IMR-90 (cell line): ENCODE measurements at regions not wholly inside any gene's neighbourhood (a gene's known extent, or its start where the extent isn't known, plus 50 kb on each side); places are given as distances from the start of the nearest gene placed in this dataset.

Experiments used
- ATAC-seq: fragments of 200-7000 bp; cut with Tn5 transposase; 2 replicates; pipeline ENCODE4 v1.9.1; 2020; ENCODE audit warnings: low read depth, mild to moderate bottlenecking, moderate library complexity
- BruUV-seq: library from RNA; stranded (reverse); fragments of 400-500 nt; replicated peaks from 2 replicates; lab custom pipeline; 2021; lab: Mats Ljungman, UMichigan
- CTCF ChIA-PET: fragments of 300-600 bp; formaldehyde crosslinking; extraction: SDS; loops from one replicate; lab custom pipeline; 2021; ENCODE audit warnings: antibody characterized with exemption; lab: Yijun Ruan, JAX
- POLR2A ChIA-PET: fragments of 300-600 bp; sonication (Branson Sonifier 250); formaldehyde crosslinking; loops from one replicate; lab custom pipeline; 2022; ENCODE audit warnings: antibody characterized with exemption; ENCODE audit not compliant: unreplicated experiment; lab: Charles Lee
- DNase-seq: peaks from one replicate; pipeline ENCODE4 v3.0.0; 2013
- H2AFZ ChIP-seq: replicated peaks from 2 replicates; pipeline ENCODE3; 2013; ENCODE audit warnings: low read length, mild to moderate bottlenecking; ENCODE audit not compliant: poor library complexity
- H2AK5ac ChIP-seq: 2 replicates; pipeline ENCODE4 v1.6.1; 2013; ENCODE audit warnings: low read depth, low read length, inconsistent platforms
- H2AK9ac ChIP-seq: replicated peaks from 2 replicates; pipeline ENCODE3; 2013; ENCODE audit warnings: mild to moderate bottlenecking, low read depth, low read length, moderate library complexity; ENCODE audit not compliant: poor library complexity
- H2BK120ac ChIP-seq: 2 replicates; pipeline ENCODE4 v1.6.1; 2013; ENCODE audit warnings: low read depth, low read length, inconsistent platforms
- H2BK15ac ChIP-seq: 3 replicates; pipeline ENCODE4 v1.6.1; 2013; ENCODE audit warnings: low read depth, low read length, inconsistent platforms
- H2BK20ac ChIP-seq: 2 replicates; pipeline ENCODE4 v1.6.1; 2013; ENCODE audit warnings: low read depth, mild to moderate bottlenecking, inconsistent platforms, low read length, moderate library complexity
- H2BK5ac ChIP-seq: 2 replicates; pipeline ENCODE4 v1.6.1; 2013; ENCODE audit warnings: mild to moderate bottlenecking, low read depth, low read length, inconsistent platforms; ENCODE audit not compliant: poor library complexity, severe bottlenecking
- H3K14ac ChIP-seq: replicated peaks from 2 replicates; pipeline ENCODE4 v1.6.1; 2013; ENCODE audit warnings: low read depth, low read length, inconsistent platforms
- H3K18ac ChIP-seq: 2 replicates; pipeline ENCODE4 v1.6.1; 2013; ENCODE audit warnings: low read depth, low read length, control low read depth
- H3K23ac ChIP-seq: 2 replicates; pipeline ENCODE4 v1.6.1; 2013; ENCODE audit warnings: low read depth, low read length, inconsistent platforms
- H3K27ac ChIP-seq: 2 replicates; pipeline ENCODE4 v1.5.1; 2013; ENCODE audit warnings: mild to moderate bottlenecking, control low read depth, low read length; ENCODE audit not compliant: insufficient read depth
- H3K27me3 ChIP-seq: 2 replicates; pipeline ENCODE4 v1.6.1; 2013; ENCODE audit warnings: low read length; ENCODE audit not compliant: control insufficient read depth, insufficient read depth
- H3K36me3 ChIP-seq: 2 replicates; pipeline ENCODE4 v1.6.1; 2013; ENCODE audit warnings: low read length, mixed read lengths; ENCODE audit not compliant: control insufficient read depth, insufficient read depth
- H3K4ac ChIP-seq: 2 replicates; pipeline ENCODE4 v1.6.1; 2013; ENCODE audit warnings: low read depth, low read length, inconsistent platforms
- H3K4me1 ChIP-seq: 2 replicates; pipeline ENCODE4 v1.6.1; 2013; ENCODE audit warnings: low read length, mixed read lengths; ENCODE audit not compliant: control insufficient read depth, insufficient read depth
- H3K4me2 ChIP-seq: 2 replicates; pipeline ENCODE4 v1.6.1; 2013; ENCODE audit warnings: low read depth, mild to moderate bottlenecking, control low read depth, low read length, moderate library complexity
- H3K4me3 ChIP-seq: 2 replicates; pipeline ENCODE4 v1.5.1; 2013; ENCODE audit warnings: low read depth, mild to moderate bottlenecking, control low read depth, low read length, moderate library complexity; ENCODE audit not compliant: insufficient read depth
- H3K56ac ChIP-seq: 2 replicates; pipeline ENCODE4 v1.6.1; 2013; ENCODE audit warnings: low read length, inconsistent platforms; ENCODE audit not compliant: insufficient read depth; ENCODE audit errors: extremely low read depth
- H3K79me1 ChIP-seq, 2 experiments: 2 replicates each; pipeline ENCODE4 v1.6.1; 2013; ENCODE audit warnings: low read length in 2 of 2, inconsistent platforms in 1 of 2, low read depth in 1 of 2
- H3K9ac ChIP-seq: 2 replicates; pipeline ENCODE4 v1.6.1; 2013; ENCODE audit warnings: low read depth, low read length, control low read depth
- H3K9me1 ChIP-seq: 2 replicates; pipeline ENCODE4 v1.6.1; 2013; ENCODE audit warnings: low read length, inconsistent platforms; ENCODE audit not compliant: insufficient read depth
- H3K9me3 ChIP-seq: 2 replicates; pipeline ENCODE4 v1.6.1; 2013; ENCODE audit warnings: low read length; ENCODE audit not compliant: control insufficient read depth, insufficient read depth
- H4K20me1 ChIP-seq: 2 replicates; pipeline ENCODE4 v1.6.1; 2013; ENCODE audit warnings: low read length, inconsistent platforms; ENCODE audit not compliant: insufficient read depth
- H4K5ac ChIP-seq: 2 replicates; pipeline ENCODE4 v1.6.1; 2013; ENCODE audit warnings: mild to moderate bottlenecking, low read depth, low read length, control low read depth
- H4K8ac ChIP-seq, 2 experiments: 2 replicates each; pipeline ENCODE4 v1.6.1; 2013; ENCODE audit warnings: low read depth in 2 of 2, low read length in 2 of 2, control low read depth in 1 of 2, inconsistent platforms in 1 of 2
- H4K91ac ChIP-seq: 2 replicates; pipeline ENCODE4 v1.6.1; 2013; ENCODE audit warnings: low read depth, low read length, inconsistent platforms; ENCODE audit not compliant: insufficient read depth
- BHLHE40 ChIP-seq: fragments of 150-350 bp; IDR thresholded peaks from 2 replicates; pipeline ENCODE4 v1.6.1; 2016; ENCODE audit warnings: mild to moderate bottlenecking, low read depth, low read length
- CEBPB ChIP-seq: IDR thresholded peaks from 2 replicates; pipeline ENCODE4 v1.6.1; 2012; ENCODE audit warnings: low read depth, low read length, improper control_type of control experiment
- CHD1 ChIP-seq: IDR thresholded peaks from 2 replicates; pipeline ENCODE4 v1.6.1; 2012; ENCODE audit warnings: low read depth, low read length, improper control_type of control experiment
- CTCF ChIP-seq: conservative IDR thresholded peaks from 2 replicates; pipeline ENCODE4 v1.5.1; 2012; ENCODE audit warnings: mild to moderate bottlenecking, low read depth, low read length, improper control_type of control experiment
- ELK1 ChIP-seq: fragments of 150-350 bp; IDR thresholded peaks from 2 replicates; pipeline ENCODE4 v1.6.1; 2016; ENCODE audit warnings: low read depth, mild to moderate bottlenecking, low read length, moderate library complexity, borderline replicate concordance
- FOS ChIP-seq: fragments of 150-350 bp; IDR thresholded peaks from 2 replicates; pipeline ENCODE4 v1.6.1; 2016; ENCODE audit warnings: low read depth, low read length
- MAFK ChIP-seq: IDR thresholded peaks from 2 replicates; pipeline ENCODE4 v1.6.1; 2012; ENCODE audit warnings: low read depth, low read length, improper control_type of control experiment
- MAZ ChIP-seq: IDR thresholded peaks from 2 replicates; pipeline ENCODE4 v1.6.1; 2012; ENCODE audit warnings: low read depth, mild to moderate bottlenecking, low read length, improper control_type of control experiment, moderate library complexity, borderline replicate concordance
- MXI1 ChIP-seq: IDR thresholded peaks from 2 replicates; pipeline ENCODE4 v1.6.1; 2012; ENCODE audit warnings: low read depth, mild to moderate bottlenecking, low read length, moderate library complexity, borderline replicate concordance
- NFE2L2 ChIP-seq: fragments of 150-350 bp; IDR thresholded peaks from 2 replicates; pipeline ENCODE4 v1.6.1; 2016; ENCODE audit warnings: low read depth, mild to moderate bottlenecking, low read length
- RAD21 ChIP-seq: IDR thresholded peaks from 2 replicates; pipeline ENCODE4 v1.6.1; 2012; ENCODE audit warnings: low read length, improper control_type of control experiment
- RFX5 ChIP-seq: IDR thresholded peaks from 2 replicates; pipeline ENCODE4 v1.8.0; 2012; ENCODE audit warnings: low read depth, mild to moderate bottlenecking, low read length, moderate library complexity
- SMC3 ChIP-seq: fragments of 150-350 bp; IDR thresholded peaks from 2 replicates; pipeline ENCODE4 v1.6.1; 2016; ENCODE audit warnings: low read depth, mild to moderate bottlenecking, antibody characterized with exemption, low read length, moderate library complexity
- USF2 ChIP-seq: fragments of 150-350 bp; IDR thresholded peaks from 2 replicates; pipeline ENCODE4 v1.6.1; 2017; ENCODE audit warnings: mild to moderate bottlenecking, antibody characterized with exemption, low read length, low read depth
- WGBS, 2 experiments: methylation state at CpG; one replicate each; pipeline versions ENCODE4 v1.1.5 to v1.1.7; 2013; ENCODE audit warnings: missing lambda C conversion rate in 2 of 2; ENCODE audit not compliant: insufficient read length in 1 of 2; ENCODE audit errors: extremely low coverage in 2 of 2; 5-methylcytosine and 5-hydroxymethylcytosine counted together
- dilution Hi-C: fragments of 300-500 bp; cut with HindIII; formaldehyde crosslinking; loops from one replicate; pipeline ENCODE4 v1.14.3; 2018; ENCODE audit warnings: low sequenced_read_pairs; ENCODE audit not compliant: unreplicated experiment
- in situ Hi-C: fragments of 300-500 bp; cut with MboI; formaldehyde crosslinking; loops from 3 replicates; pipeline ENCODE4 v1.14.3; 2019; ENCODE audit warnings: low sequenced_read_pairs, inconsistent platforms, mixed read lengths
- intact Hi-C: fragments of 100-400 bp; cut with micrococcal nuclease; formaldehyde crosslinking; loops from 2 replicates; pipeline ENCODE4 v1.10.0; 2022

DNA sequence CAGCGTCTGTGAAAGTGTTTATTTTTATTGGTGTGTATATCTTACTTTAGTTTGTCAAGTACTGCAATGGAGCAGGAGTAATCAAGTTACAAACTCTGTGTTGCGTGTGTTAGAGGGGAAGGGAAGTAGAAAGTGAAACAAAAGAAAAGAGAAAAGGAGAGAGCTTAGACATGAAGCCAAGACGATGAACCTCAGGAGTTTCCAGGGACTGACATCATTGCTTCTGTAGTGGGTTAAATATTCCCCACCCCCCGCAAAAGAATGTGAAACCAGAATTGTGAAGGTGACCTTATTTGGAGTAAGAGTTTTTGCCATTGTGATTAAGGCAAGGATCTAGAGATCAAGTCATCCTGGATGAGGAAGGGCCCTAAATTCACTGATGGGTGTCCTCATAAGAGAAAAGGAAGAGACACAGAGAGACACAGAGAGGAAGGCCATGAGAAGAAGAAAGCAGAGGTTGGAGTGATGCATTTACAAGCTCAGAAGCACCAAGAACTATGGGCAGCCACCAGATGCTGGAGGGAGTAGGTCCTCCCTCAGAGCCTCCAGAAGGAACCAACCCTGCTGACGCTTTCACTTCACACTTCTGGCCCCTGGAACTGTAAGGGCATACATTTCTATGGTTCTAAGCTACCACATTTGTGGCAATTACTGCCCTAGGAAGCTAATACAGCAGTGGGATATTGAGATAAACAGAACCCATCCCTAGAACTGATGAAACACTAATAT is 173.6 kb upstream of the SFRP2 start:
- Histone ChIP-seq H2AK9ac (no peak overlapping the region), H3K27ac (no peak overlapping the region), H3K56ac (no peak overlapping the region), H3K36me3 (no peaks in the 10 kb centered on the region), H2AK5ac (no peak overlapping the region), H3K9ac (no peak overlapping the region), H3K4ac (no peak overlapping the region), H3K4me1 (no peaks in the 10 kb centered on the region), H3K18ac (no peak overlapping the region), H4K20me1 (no peaks in the 10 kb centered on the region), H4K8ac (no peak overlapping the region), H4K5ac (no peak overlapping the region), H3K9me1 (no peaks in the 10 kb centered on the region), H3K4me2 (no peak overlapping the region), H3K4me3 (no peak overlapping the region), H2BK120ac (no peak overlapping the region), H2BK5ac (no peak overlapping the region), H2BK15ac (no peak overlapping the region), H3K27me3 (no peaks in the 10 kb centered on the region), H4K91ac (no peak overlapping the region), H3K9me3 (peaks cover 6% of the 10 kb centered on the region; the same call in 1 of the 2 replicates), H3K79me1 (no peaks in the 10 kb centered on the region), H2BK20ac (no peak overlapping the region), H3K23ac (no peak overlapping the region), H3K14ac (no peak overlapping the region), H2AFZ (no peak overlapping the region)
- intact Hi-C loops (no loop called here), dilution Hi-C loops (no loop called here), in situ Hi-C loops (no loop called here)
- ChIA-PET POLR2A (no interaction called here), CTCF (no interaction called here)
- no TSS peak for BruUV-seq
- TF ChIP-seq RAD21 (no peak), MAFK (no peak), MAZ (no peak), SMC3 (no peak), NFE2L2 (no peak), USF2 (no peak), CTCF (no peak), CHD1 (no peak), MXI1 (no peak), ELK1 (no peak), BHLHE40 (no peak), FOS (no peak), CEBPB (no peak), RFX5 (no peak)
- no CpG with 5 or more reads among the region's 5 CpGs for WGBS, 2 experiments
- ATAC-seq (no peak), DNase-seq (no peak)
